ENCODE measurements at regions not wholly inside any gene's neighbourhood (a gene's known extent, or its start where the extent isn't known, plus 50 kb on each side); places are given as distances from the start of the nearest gene placed in this dataset.

GRCh38 chr5:175765858-175766257 lies 105.5 kb upstream of the CPLX2 start:
- no peak for DNase-seq

- DNase-seq, result no peak
Measured at GRCh38 chr5:175766963-175767362, 104.4 kb upstream of the CPLX2 start.

- no peak for DNase-seq
Measured at GRCh38 chr5:175772747-175773533, 98.4 kb upstream of the CPLX2 start.

- no peak for DNase-seq
Measured at GRCh38 chr5:175773534-175774070, 97.8 kb upstream of the CPLX2 start.

- DNase-seq, result no peak
Measured at GRCh38 chr5:175775416-175775815, 96.0 kb upstream of the CPLX2 start.

GRCh38 chr5:175778951-175779503 lies 92.4 kb upstream of the CPLX2 start:
- peak; percentile 99 for DNase-seq

GRCh38 chr5:175783739-175784138 lies 87.6 kb upstream of the CPLX2 start:
- no peak for DNase-seq

- DNase-seq, result no peak
Measured at GRCh38 chr5:175784230-175784629, 87.1 kb upstream of the CPLX2 start.

GRCh38 chr5:175785681-175786080 lies 85.7 kb upstream of the CPLX2 start:
- no peak for DNase-seq

- DNase-seq, result no peak
Measured at GRCh38 chr5:175788155-175788787, 83.1 kb upstream of the CPLX2 start.

- no peak for DNase-seq
Measured at GRCh38 chr5:175789670-175790069, 81.7 kb upstream of the CPLX2 start.

GRCh38 chr5:175790796-175791195 lies 80.6 kb upstream of the CPLX2 start:
- DNase-seq, result no peak

GRCh38 chr5:175795959-175796358 lies 75.4 kb upstream of the CPLX2 start:
- no peak for DNase-seq

- peak; percentile 55 for DNase-seq
Measured at GRCh38 chr5:175796536-175797499, 74.6 kb upstream of the CPLX2 start.

GRCh38 chr5:175797521-175798038 lies 73.8 kb upstream of the CPLX2 start:
- DNase-seq, result peak; percentile 53

- DNase-seq, result no peak
Measured at GRCh38 chr5:175798626-175799025, 72.8 kb upstream of the CPLX2 start.

GRCh38 chr5:175800656-175801081 lies 70.7 kb upstream of the CPLX2 start:
- peak; percentile 35 for DNase-seq

GRCh38 chr5:175802361-175802760 lies 69.0 kb upstream of the CPLX2 start:
- no peak for DNase-seq

- DNase-seq, result no peak
Measured at GRCh38 chr5:175803254-175803653, 68.1 kb upstream of the CPLX2 start.

GRCh38 chr5:175803736-175804454 lies 67.5 kb upstream of the CPLX2 start:
- DNase-seq, result no peak

- DNase-seq, result no peak
Measured at GRCh38 chr5:175805256-175806011, 65.9 kb upstream of the CPLX2 start.

All from NCI-H446 treated with DMSO at 0.1 percent for 48 hours (cell line).